ENCODE measurements at regions not wholly inside any gene's neighbourhood (a gene's known extent, or its start where the extent isn't known, plus 50 kb on each side); places are given as distances from the start of the nearest gene placed in this dataset.

DNA sequence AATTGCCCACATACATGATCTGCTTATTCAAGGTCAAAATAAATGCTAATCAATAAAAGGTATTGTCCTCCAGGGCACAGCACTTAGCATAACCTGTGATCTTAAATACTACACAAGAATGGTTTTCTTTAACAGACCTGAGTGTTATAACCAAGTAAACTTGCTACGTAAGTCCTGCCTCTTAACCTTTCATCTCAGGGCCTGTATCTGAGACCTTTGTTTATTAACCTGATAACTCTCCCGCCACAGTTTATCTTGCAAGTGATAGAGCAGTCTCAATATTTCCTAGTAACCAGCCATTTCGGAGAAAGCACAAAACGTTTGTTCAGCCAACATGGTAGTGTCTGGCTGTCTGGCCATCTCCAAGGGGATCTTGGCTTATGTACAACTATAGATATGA lies 88.4 kb downstream of the DUSP6 start:
- H3K9me3 ChIP-seq (ENCODE audit: control insufficient read depth, low read depth, low read length) = no peaks in the 10 kb centered on the region
- no peak overlapping the region for H3K4me3 ChIP-seq (ENCODE audit: control insufficient read depth in 2 of 3, extremely low read depth in 1 of 3, insufficient read depth in 2 of 3, low read depth in 1 of 3, low read length in 3 of 3)
- no peak for TF ChIP-seq EZH2 (IDR thresholded peaks at IDR 0.05; ENCODE audit: low read length)
- TF ChIP-seq, protein P1, sequence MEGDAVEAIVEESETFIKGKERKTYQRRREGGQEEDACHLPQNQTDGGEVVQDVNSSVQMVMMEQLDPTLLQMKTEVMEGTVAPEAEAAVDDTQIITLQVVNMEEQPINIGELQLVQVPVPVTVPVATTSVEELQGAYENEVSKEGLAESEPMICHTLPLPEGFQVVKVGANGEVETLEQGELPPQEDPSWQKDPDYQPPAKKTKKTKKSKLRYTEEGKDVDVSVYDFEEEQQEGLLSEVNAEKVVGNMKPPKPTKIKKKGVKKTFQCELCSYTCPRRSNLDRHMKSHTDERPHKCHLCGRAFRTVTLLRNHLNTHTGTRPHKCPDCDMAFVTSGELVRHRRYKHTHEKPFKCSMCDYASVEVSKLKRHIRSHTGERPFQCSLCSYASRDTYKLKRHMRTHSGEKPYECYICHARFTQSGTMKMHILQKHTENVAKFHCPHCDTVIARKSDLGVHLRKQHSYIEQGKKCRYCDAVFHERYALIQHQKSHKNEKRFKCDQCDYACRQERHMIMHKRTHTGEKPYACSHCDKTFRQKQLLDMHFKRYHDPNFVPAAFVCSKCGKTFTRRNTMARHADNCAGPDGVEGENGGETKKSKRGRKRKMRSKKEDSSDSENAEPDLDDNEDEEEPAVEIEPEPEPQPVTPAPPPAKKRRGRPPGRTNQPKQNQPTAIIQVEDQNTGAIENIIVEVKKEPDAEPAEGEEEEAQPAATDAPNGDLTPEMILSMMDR (optimal IDR thresholded peaks at IDR 0.05 in 1 of 3, IDR thresholded peaks at IDR 0.05 in 1 of 3, conservative IDR thresholded peaks at IDR 0.05 in 1 of 3; ENCODE audit: extremely low read depth in 1 of 3, insufficient read depth in 2 of 3, low read length in 3 of 3) = no peak
- no peaks in the 10 kb centered on the region for H4K20me1 ChIP-seq (ENCODE audit: control insufficient read depth, extremely low read depth, insufficient read depth, low read length)
- no peak overlapping the region for H3K27ac ChIP-seq (ENCODE audit: control insufficient read depth, insufficient read depth, low read length)
- no peak overlapping the region for H3K9ac ChIP-seq (ENCODE audit: control insufficient read depth, extremely low read depth, insufficient read depth, low read length)
- no peaks in the 10 kb centered on the region for H3K9me1 ChIP-seq (ENCODE audit: control insufficient read depth, extremely low read depth, insufficient read depth, low read length)
- H3K36me3 ChIP-seq (ENCODE audit: control insufficient read depth in 2 of 2, extremely low read depth in 1 of 2, insufficient read depth in 2 of 2, low read length in 2 of 2) = no peaks in the 10 kb centered on the region
- no peak overlapping the region for H2AFZ ChIP-seq (ENCODE audit: control insufficient read depth, low read length)
- no peaks in the 10 kb centered on the region for H3K4me1 ChIP-seq (ENCODE audit: control insufficient read depth, extremely low read depth, insufficient read depth, low read length)
- no peak for FAIRE-seq
- H3K79me2 ChIP-seq (ENCODE audit: control insufficient read depth, insufficient read depth, low read length) = no peaks in the 10 kb centered on the region
- no peak for DNase-seq (ENCODE audit: low read depth, low spot score)
- dilution Hi-C loops (cut with MboI; ENCODE audit: extremely low pct_ligation_motif_present, low sequenced_read_pairs) = no loop called here
- no peaks in the 10 kb centered on the region for H3K27me3 ChIP-seq (ENCODE audit: control insufficient read depth, extremely low read depth, insufficient read depth, low read length)
- H3K4me2 ChIP-seq (ENCODE audit: control insufficient read depth, extremely low read depth, insufficient read depth, low read depth, low read length) = no peak overlapping the region

DNA sequence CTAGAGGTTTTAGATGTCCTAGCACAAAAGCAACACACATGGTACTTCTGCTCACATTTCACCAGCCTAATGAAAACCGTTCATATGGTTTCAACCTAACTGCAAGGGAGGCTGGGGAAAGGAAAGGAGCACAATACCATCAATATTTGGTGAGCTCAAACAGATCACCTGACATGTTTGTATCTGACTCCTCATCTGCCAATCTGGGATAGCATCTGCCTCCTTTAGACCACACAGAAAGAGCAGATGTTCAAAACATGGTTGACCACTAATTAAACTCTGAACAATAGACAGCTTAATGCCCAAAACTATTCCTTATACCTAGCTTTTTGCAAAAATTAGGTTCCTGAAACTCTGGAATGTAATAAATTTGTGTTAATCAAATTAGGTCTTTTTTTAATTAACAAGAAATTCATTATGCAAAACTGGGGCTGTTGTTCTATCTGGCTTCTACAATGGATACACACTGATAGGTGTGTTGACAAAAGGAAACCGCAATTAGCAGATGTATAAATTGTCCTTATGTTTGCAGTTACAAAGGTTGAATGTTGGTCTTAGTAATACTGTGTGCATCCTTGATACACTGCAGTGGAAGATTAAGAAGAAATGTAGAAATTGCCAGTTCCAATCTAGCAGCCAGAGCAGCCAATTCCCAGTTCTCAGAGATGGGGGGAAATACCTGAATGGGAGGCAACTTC lies 89.3 kb downstream of the DUSP6 start:
- Histone ChIP-seq H3K27me3 (ENCODE audit: control insufficient read depth, extremely low read depth, insufficient read depth, low read length) (no peaks in the 10 kb centered on the region), H3K4me2 (ENCODE audit: control insufficient read depth, extremely low read depth, insufficient read depth, low read depth, low read length) (no peak overlapping the region), H2AFZ (ENCODE audit: control insufficient read depth, low read length) (no peak overlapping the region), H3K36me3 (ENCODE audit: control insufficient read depth in 2 of 2, extremely low read depth in 1 of 2, insufficient read depth in 2 of 2, low read length in 2 of 2) (no peaks in the 10 kb centered on the region), H3K4me1 (ENCODE audit: control insufficient read depth, extremely low read depth, insufficient read depth, low read length) (no peaks in the 10 kb centered on the region), H3K9ac (ENCODE audit: control insufficient read depth, extremely low read depth, insufficient read depth, low read length) (no peak overlapping the region), H3K9me3 (ENCODE audit: control insufficient read depth, low read depth, low read length) (no peaks in the 10 kb centered on the region), H4K20me1 (ENCODE audit: control insufficient read depth, extremely low read depth, insufficient read depth, low read length) (no peaks in the 10 kb centered on the region), H3K4me3 (ENCODE audit: control insufficient read depth in 2 of 3, extremely low read depth in 1 of 3, insufficient read depth in 2 of 3, low read depth in 1 of 3, low read length in 3 of 3) (no peak overlapping the region), H3K27ac (ENCODE audit: control insufficient read depth, insufficient read depth, low read length) (no peak overlapping the region), H3K79me2 (ENCODE audit: control insufficient read depth, insufficient read depth, low read length) (no peaks in the 10 kb centered on the region), H3K9me1 (ENCODE audit: control insufficient read depth, extremely low read depth, insufficient read depth, low read length) (no peaks in the 10 kb centered on the region)
- no peak for FAIRE-seq
- TF ChIP-seq, protein P1 (optimal IDR thresholded peaks at IDR 0.05 in 1 of 3, IDR thresholded peaks at IDR 0.05 in 1 of 3, conservative IDR thresholded peaks at IDR 0.05 in 1 of 3; ENCODE audit: extremely low read depth in 1 of 3, insufficient read depth in 2 of 3, low read length in 3 of 3) = no peak
- no peak for DNase-seq (ENCODE audit: low read depth, low spot score)
- dilution Hi-C loops (cut with MboI; ENCODE audit: extremely low pct_ligation_motif_present, low sequenced_read_pairs) = no loop called here
